Posterior cingulate gyrus (tissue), 11 donors: ENCODE measurements at regions not wholly inside any gene's neighbourhood (a gene's known extent, or its start where the extent isn't known, plus 50 kb on each side); places are given as distances from the start of the nearest gene placed in this dataset.
"Not testable (repeated sequence)": the region's sequence is repeated elsewhere in the genome, so short reads cannot be mapped to it uniquely, and the experiment has no call there.

Experiments
- DNase-seq, 10 donors: peaks; one replicate each; pipeline versions ENCODE4 v3.0.0 to v3.0.0-alpha.2; 2020 to 2021; ENCODE audit warnings: mixed read lengths in 3 of 10
- intact Hi-C: fragments of 100-400 bp; cut with DNase I; formaldehyde crosslinking; loops from one replicate; pipeline ENCODE4 v1.15.1; 2023

GRCh38 chr5:103391659-103392058, 133.1 kb downstream of the MACIR start:
- intact Hi-C loops, result no loop called here
- DNase-seq, result no peak

DNA sequence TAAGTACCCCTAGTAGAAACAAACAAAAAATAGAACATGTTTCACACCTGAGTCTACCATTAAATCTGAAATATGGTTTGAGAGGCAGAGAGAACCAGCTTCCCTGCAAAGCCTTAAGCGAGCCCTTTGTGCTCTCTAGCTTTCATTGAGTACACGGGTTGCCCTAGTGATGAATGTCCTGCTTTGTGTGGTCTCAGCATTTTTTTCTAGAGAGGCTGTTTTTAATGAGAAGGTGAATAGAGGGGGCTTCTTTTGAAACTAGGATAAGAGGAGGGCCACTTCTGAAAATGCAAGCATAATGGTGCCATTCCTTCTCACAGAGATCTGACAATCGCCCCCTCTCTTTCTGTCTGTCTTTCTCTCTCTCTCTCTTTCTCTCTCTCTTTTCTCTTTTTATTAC, 131.3 kb downstream of the MACIR start:
- no peak for DNase-seq
- intact Hi-C loops, result no loop called here

- DNase-seq, result no peak
- intact Hi-C loops, result no loop called here
Observed at GRCh38 chr5:103389357-103389756, 130.8 kb downstream of the MACIR start.

- intact Hi-C loops, result no loop called here
- DNase-seq, result no peak
Observed at GRCh38 chr5:103385722-103386121, 127.2 kb downstream of the MACIR start.

- not testable (repeated sequence) for DNase-seq
- intact Hi-C loops, result loop anchor here (10.0 kb wide), 1 partner anchor 73 kb away; no protein-coding TSS in a partner anchor
Observed at GRCh38 chr5:103377638-103378037, 119.1 kb downstream of the MACIR start.

DNA sequence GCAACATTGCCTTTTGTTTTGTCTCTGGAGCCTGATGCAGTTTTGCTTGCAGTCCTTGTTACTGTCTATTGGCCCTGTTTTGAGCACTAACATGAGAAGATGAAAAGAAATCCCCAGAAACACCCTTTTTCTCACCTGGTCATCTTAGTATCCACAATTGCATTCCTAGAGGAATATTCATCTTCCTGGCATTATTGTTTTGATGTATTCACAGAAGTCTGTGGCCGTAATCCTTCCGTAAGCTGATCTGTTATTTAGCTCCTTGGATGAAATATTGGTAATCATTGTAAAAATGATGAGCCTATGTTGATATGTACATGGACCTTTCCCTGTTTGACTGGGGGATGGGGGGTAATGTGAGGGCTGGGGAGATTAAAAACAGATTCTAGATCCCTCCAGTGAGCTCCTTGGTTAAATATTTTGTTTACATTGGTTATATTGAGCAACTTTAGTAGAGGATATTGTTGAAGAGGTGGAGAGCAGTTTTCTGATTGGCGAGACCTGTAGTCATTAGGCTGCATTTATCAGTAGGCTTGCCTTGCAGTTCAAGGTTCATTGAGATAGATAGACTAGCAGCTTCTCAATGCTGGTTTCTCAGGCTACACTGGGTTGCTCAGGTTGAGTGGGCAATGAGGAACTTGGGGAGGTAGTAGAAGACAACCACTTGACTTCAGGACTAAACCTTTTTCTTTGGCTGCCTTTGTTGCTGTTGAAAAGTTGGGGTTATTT, 117.5 kb downstream of the MACIR start:
- no peak for DNase-seq
- intact Hi-C loops, result loop anchor here (10.0 kb wide), 1 partner anchor 71 kb away; no protein-coding TSS in a partner anchor

DNA sequence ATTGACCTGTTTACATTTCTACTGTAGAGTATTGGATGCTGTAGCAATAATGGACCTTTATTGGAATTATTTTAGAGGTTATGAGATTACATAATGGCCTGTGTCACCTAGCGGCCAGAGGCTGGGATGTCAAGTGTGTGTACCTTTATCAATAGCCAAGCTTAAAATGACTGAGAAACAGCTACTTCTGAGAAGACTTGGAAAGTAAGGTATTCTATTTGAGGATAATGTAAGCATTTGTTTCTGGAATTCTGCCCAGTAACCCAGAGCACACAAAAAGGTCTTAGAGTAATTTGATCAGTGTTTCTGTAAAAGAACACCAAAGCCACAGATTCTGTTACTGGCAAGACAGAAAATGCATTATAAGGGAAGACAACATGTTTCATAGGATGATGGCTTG, 116.8 kb downstream of the MACIR start:
- intact Hi-C loops, result loop anchor here (10.0 kb wide), 1 partner anchor 71 kb away; no protein-coding TSS in a partner anchor
- no peak for DNase-seq

DNA sequence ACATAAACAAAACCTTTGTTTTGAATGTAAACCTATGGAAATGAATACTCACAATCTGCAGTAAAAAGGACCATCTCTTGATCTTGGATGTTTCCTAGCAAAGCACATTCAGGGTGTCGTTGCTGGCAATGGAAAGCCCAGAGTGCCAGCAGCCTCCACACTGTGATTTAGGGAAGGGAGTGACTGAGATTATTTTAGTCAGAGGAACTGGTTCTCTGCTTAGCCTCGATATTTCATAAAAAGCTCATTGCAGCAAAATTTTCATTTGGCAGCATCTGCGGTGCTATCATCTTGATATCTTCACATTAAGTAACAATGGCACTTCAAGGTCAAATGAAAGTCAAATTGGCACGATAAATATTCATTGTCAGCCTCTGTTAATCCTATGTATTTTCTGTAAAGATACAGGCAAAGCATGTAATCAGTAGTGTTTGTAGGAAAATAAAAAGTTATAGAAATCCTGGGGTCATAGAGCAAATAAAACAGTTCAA, 116.0 kb downstream of the MACIR start:
- intact Hi-C loops, result loop anchor here (10.0 kb wide), 1 partner anchor 70 kb away; no protein-coding TSS in a partner anchor
- peak in 5 of 10 donors; percentile 37 to 89 (median 72) for DNase-seq

DNA sequence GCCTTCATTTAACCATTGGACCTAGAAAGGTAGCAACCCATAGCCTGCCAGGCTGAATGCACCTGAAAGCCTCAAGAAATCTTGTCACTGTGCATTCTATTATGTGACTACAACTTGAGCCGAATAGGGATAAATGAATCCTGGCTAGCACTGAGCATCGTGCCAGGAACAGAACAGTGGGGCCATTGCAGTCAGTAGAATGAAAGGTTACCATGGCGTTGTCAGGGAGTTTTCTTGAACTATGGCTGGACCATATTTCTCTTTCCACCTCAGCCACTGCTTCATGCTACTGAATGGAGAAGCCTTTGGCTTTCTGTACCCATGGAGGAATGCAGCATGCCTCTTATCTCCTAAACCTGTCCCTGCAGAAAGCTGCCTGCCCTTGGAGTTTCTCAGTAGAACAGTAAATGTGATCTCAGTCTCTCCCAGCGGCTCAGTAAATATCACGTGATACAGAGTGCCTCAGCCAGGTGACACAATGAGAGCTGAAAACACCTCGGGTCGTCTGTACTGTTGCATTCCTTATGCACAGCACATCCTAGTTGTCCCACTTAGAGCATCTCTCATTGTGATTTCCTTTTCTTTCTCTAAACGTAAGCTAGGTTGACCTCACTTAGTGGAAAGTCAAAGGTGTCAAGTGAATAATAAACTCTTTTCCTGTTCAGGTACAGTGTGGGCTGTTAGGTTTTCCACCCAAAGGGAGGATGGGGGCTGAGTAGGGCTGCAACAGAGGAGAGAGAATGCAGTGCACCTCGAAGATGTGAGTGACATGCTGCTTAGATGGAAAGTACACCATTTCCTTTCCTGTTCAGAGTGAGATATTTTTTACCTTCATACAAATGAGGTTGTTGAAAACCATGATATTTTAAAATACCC, 115.3 kb downstream of the MACIR start:
- DNase-seq, result no peak
- intact Hi-C loops, result loop anchor here (10.0 kb wide), 1 partner anchor 69 kb away; no protein-coding TSS in a partner anchor

DNA sequence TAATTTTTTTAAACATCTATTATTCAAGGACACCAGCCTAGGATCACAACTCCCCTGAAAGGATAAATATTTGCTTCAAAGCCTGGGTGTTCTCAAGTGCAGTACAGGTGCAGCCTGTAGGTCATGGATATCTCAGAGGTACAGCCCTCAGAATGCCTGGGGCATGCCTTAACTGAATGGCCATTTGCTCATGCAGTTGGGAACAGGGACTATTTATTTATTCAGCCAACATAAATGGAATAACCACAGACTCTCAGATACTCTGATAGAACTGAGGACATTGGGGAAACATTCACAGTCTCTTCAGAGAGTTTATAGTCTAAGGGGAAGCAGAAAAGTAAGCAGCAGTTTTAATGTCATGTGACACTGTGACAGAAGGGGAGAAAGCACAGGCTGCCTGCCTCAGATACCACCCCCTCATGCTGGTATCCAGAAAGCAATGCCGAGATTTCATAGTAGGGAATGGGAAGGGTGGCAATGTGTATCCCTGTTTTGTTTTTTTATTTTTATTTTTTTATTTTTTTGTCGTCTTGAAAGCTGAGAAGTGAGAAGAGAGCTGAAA, 112.6 kb downstream of the MACIR start:
- DNase-seq, result no peak
- intact Hi-C loops, result loop anchor here (10.0 kb wide), 1 partner anchor 66 kb away; no protein-coding TSS in a partner anchor

- DNase-seq, result no peak
- intact Hi-C loops, result loop anchor here (10.0 kb wide), 1 partner anchor 65 kb away; no protein-coding TSS in a partner anchor
Observed at GRCh38 chr5:103369125-103370120, 110.9 kb downstream of the MACIR start.

DNA sequence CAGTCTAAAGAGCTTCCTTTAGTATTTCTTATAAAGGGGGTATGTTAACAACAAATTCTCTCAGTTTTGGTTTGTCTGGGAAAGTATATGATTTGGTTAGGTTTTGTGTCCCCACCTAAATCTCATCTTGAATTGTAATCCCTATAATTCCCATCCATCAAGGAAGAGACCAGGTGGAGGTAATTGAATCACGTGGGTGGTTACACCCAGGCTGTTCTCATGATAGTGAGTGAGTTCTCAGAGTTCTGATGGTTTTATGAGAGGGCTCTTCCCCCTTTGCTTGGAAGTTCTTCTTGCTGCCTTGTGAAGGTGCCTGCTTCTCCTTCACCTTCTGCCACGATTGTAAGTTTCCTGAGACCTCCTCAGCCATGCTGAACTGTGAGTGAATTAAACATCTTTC, 109.1 kb downstream of the MACIR start:
- intact Hi-C loops, result no loop called here
- no peak for DNase-seq

DNA sequence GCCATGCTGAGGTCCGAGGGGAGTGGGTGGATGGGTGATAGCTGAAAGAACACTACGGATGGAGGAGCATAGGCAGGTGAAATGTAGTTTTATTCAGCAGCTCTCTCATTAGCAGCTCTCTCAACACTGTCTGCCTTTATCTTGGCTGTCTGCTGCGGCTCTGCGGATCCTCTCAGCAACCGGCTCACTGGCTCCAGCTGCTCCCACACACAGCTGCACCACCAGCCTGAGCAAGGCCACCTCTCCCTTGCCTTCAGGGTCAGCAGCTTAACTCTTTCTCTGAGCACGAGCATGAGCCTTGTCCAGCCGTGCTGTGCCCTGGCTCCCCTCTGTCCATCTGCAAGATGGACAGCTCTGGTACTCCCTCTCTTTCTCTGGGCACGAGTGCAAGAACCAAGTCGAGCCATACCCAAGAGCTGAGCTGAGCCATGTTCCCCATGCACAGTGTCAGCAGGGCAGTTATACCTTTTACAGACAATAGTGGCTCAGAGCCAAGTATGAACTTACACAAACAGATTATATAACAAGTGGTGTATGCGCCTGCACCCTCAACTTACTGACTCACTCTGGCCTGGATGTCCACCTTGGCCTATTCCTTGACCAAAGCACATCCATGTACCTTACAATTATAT, 108.5 kb downstream of the MACIR start:
- intact Hi-C loops, result no loop called here

GRCh38 chr5:103364074-103364473, 105.5 kb downstream of the MACIR start:
- intact Hi-C loops, result no loop called here

More for the DNA sequence above, 108.5 kb downstream of the MACIR start:
- peak in 3 of 10 donors; percentile 21 to 82 (median 74) for DNase-seq

DNA sequence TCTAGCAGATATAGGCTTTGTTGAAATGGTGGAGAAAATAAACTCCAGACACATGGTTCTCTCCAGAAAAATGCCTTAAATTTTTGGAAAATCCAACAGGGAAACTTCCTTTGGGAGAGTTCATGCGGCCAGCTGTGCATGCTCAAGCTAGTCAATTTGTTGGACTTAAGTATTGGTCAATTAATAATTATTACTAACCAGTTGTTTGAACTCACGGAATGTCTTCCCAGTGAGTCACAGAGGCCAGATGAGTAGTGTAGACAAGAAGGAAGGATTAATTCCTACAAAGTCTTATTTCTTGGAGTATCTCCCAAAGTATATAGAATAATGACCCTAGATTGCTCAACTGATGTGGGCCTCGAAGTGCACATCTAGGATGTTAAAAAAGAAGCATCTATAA, 103.6 kb downstream of the MACIR start:
- DNase-seq, result no peak
- intact Hi-C loops, result no loop called here

More at GRCh38 chr5:103364074-103364473, 105.5 kb downstream of the MACIR start:
- DNase-seq, result no peak

DNA sequence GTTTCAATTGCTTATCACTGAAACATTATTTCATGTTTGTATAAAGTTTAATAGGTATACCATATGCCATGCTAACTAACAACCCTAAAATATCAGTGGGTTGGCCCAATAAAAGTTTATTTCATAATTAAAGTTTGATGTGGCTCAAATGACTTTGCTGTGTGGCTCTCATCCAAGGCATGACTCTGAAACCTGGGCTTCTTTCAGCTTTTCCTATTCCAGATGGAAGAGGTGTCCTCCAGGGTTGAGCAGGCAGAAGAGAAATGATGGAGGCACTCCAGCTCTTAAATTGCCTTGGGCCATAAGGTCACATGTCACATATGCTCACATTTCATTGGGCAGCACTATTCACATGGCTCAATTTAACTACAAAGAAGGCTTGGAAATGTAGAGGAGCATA, 101.9 kb downstream of the MACIR start:
- intact Hi-C loops, result no loop called here

GRCh38 chr5:103358305-103358995, 99.9 kb downstream of the MACIR start:
- intact Hi-C loops, result no loop called here
- no peak for DNase-seq

More for the DNA sequence above, 101.9 kb downstream of the MACIR start:
- DNase-seq, result no peak

- intact Hi-C loops, result no loop called here
- no peak for DNase-seq
Observed at GRCh38 chr5:103357636-103358035, 99.1 kb downstream of the MACIR start.
